ENCODE measurements at regions not wholly inside any gene's neighbourhood (a gene's known extent, or its start where the extent isn't known, plus 50 kb on each side); places are given as distances from the start of the nearest gene placed in this dataset.

- Mint-ChIP-seq H3K27ac (no peak overlapping the region), H3K27me3 (no peaks in the 10 kb centered on the region), H3K4me1 (no peaks in the 10 kb centered on the region), H3K36me3 (no peaks in the 10 kb centered on the region), H3K9me3 (peaks cover 6% of the 10 kb centered on the region), H3K4me3 (no peak overlapping the region)
- DNase-seq = no peak
- CTCF ChIA-PET = no interaction called here
Measured at GRCh38 chr5:118006219-118006618, 982.1 kb downstream of the DTWD2 start.

- H3K9me3 Mint-ChIP-seq = peaks cover 4% of the 10 kb centered on the region
- CTCF ChIA-PET = no interaction called here
- H3K27me3 Mint-ChIP-seq = no peaks in the 10 kb centered on the region
- no peaks in the 10 kb centered on the region for H3K36me3 Mint-ChIP-seq
- no peaks in the 10 kb centered on the region for H3K4me1 Mint-ChIP-seq
- H3K27ac Mint-ChIP-seq = no peak overlapping the region
- no peak for DNase-seq
- H3K4me3 Mint-ChIP-seq = no peak overlapping the region
Measured at GRCh38 chr5:117999939-118000549, 988.3 kb downstream of the DTWD2 start.

- CTCF ChIA-PET = no interaction called here
- Mint-ChIP-seq H3K27me3 (no peaks in the 10 kb centered on the region), H3K4me3 (no peak overlapping the region), H3K27ac (no peak overlapping the region), H3K4me1 (no peaks in the 10 kb centered on the region), H3K36me3 (no peaks in the 10 kb centered on the region), H3K9me3 (peaks cover 6% of the 10 kb centered on the region)
- DNase-seq = no peak
Measured at GRCh38 chr5:117982691-117983090, 1005.7 kb downstream of the DTWD2 start.

- peaks cover 1% of the 10 kb centered on the region for H3K9me3 Mint-ChIP-seq
- no peaks in the 10 kb centered on the region for H3K36me3 Mint-ChIP-seq
- no peak overlapping the region for H3K4me3 Mint-ChIP-seq
- no peaks in the 10 kb centered on the region for H3K4me1 Mint-ChIP-seq
- no peaks in the 10 kb centered on the region for H3K27me3 Mint-ChIP-seq
- no peak for DNase-seq
- H3K27ac Mint-ChIP-seq = no peak overlapping the region
- CTCF ChIA-PET = no interaction called here
Measured at GRCh38 chr5:117973785-117974184, 1014.6 kb downstream of the DTWD2 start.

- no peak overlapping the region for H3K27ac Mint-ChIP-seq
- CTCF ChIA-PET = no interaction called here
- no peak for DNase-seq
- no peaks in the 10 kb centered on the region for H3K4me1 Mint-ChIP-seq
- peaks cover 12% of the 10 kb centered on the region for H3K9me3 Mint-ChIP-seq
- H3K36me3 Mint-ChIP-seq = no peaks in the 10 kb centered on the region
- H3K4me3 Mint-ChIP-seq = no peak overlapping the region
- H3K27me3 Mint-ChIP-seq = no peaks in the 10 kb centered on the region
Measured at GRCh38 chr5:117955831-117956230, 1032.5 kb downstream of the DTWD2 start.

GRCh38 chr5:117954331-117954730 is 1034.0 kb downstream of the DTWD2 start:
- H3K27me3 Mint-ChIP-seq = no peaks in the 10 kb centered on the region
- DNase-seq = no peak
- H3K4me3 Mint-ChIP-seq = no peak overlapping the region
- no peaks in the 10 kb centered on the region for H3K4me1 Mint-ChIP-seq
- H3K27ac Mint-ChIP-seq = no peak overlapping the region
- H3K9me3 Mint-ChIP-seq = peaks cover 12% of the 10 kb centered on the region
- CTCF ChIA-PET = no interaction called here
- H3K36me3 Mint-ChIP-seq = no peaks in the 10 kb centered on the region

GRCh38 chr5:117953272-117953671 is 1035.1 kb downstream of the DTWD2 start:
- H3K36me3 Mint-ChIP-seq = no peaks in the 10 kb centered on the region
- DNase-seq = no peak
- peaks cover 12% of the 10 kb centered on the region for H3K9me3 Mint-ChIP-seq
- H3K27me3 Mint-ChIP-seq = no peaks in the 10 kb centered on the region
- CTCF ChIA-PET = no interaction called here
- H3K4me3 Mint-ChIP-seq = no peak overlapping the region
- no peaks in the 10 kb centered on the region for H3K4me1 Mint-ChIP-seq
- H3K27ac Mint-ChIP-seq = no peak overlapping the region

- Mint-ChIP-seq H3K4me1 (no peaks in the 10 kb centered on the region), H3K9me3 (peaks cover 9% of the 10 kb centered on the region), H3K4me3 (no peak overlapping the region), H3K27me3 (no peaks in the 10 kb centered on the region), H3K36me3 (no peaks in the 10 kb centered on the region), H3K27ac (no peak overlapping the region)
- CTCF ChIA-PET = no interaction called here
- DNase-seq = no peak
Measured at GRCh38 chr5:117947836-117948235, 1040.5 kb downstream of the DTWD2 start.

- H3K27ac Mint-ChIP-seq = no peak overlapping the region
- no peaks in the 10 kb centered on the region for H3K36me3 Mint-ChIP-seq
- H3K27me3 Mint-ChIP-seq = no peaks in the 10 kb centered on the region
- CTCF ChIA-PET = no interaction called here
- no peak overlapping the region for H3K4me3 Mint-ChIP-seq
- DNase-seq = no peak
- H3K4me1 Mint-ChIP-seq = no peaks in the 10 kb centered on the region
- H3K9me3 Mint-ChIP-seq = peaks cover 6% of the 10 kb centered on the region
Measured at GRCh38 chr5:117947121-117947520, 1041.2 kb downstream of the DTWD2 start.

- no peak overlapping the region for H3K27ac Mint-ChIP-seq
- CTCF ChIA-PET = no interaction called here
- DNase-seq = no peak
- H3K4me1 Mint-ChIP-seq = no peaks in the 10 kb centered on the region
- no peaks in the 10 kb centered on the region for H3K27me3 Mint-ChIP-seq
- H3K36me3 Mint-ChIP-seq = no peaks in the 10 kb centered on the region
- H3K4me3 Mint-ChIP-seq = no peak overlapping the region
- H3K9me3 Mint-ChIP-seq = peaks cover 7% of the 10 kb centered on the region
Measured at GRCh38 chr5:117945258-117945657, 1043.1 kb downstream of the DTWD2 start.

- Mint-ChIP-seq H3K36me3 (no peaks in the 10 kb centered on the region), H3K27me3 (no peaks in the 10 kb centered on the region), H3K9me3 (peaks cover 13% of the 10 kb centered on the region), H3K4me3 (no peak overlapping the region), H3K27ac (no peak overlapping the region), H3K4me1 (no peaks in the 10 kb centered on the region)
- DNase-seq = no peak
- CTCF ChIA-PET = no interaction called here
Measured at GRCh38 chr5:117943541-117943940, 1044.8 kb downstream of the DTWD2 start.

GRCh38 chr5:117942861-117943519 is 1045.4 kb downstream of the DTWD2 start:
- DNase-seq = no peak
- CTCF ChIA-PET = no interaction called here
- Mint-ChIP-seq H3K4me1 (no peaks in the 10 kb centered on the region), H3K4me3 (no peak overlapping the region), H3K27me3 (no peaks in the 10 kb centered on the region), H3K27ac (no peak overlapping the region), H3K36me3 (no peaks in the 10 kb centered on the region), H3K9me3 (peaks cover 13% of the 10 kb centered on the region)

- CTCF ChIA-PET = interaction anchor here (0.6 kb wide), 1 partner anchor 439 kb away, joined by 3 read pairs; no protein-coding TSS in a partner anchor
- no peak for DNase-seq
- Mint-ChIP-seq H3K27me3 (no peaks in the 10 kb centered on the region), H3K36me3 (no peaks in the 10 kb centered on the region), H3K9me3 (peaks cover 3% of the 10 kb centered on the region), H3K4me3 (no peak overlapping the region), H3K4me1 (peaks cover 6% of the 10 kb centered on the region), H3K27ac (no peak overlapping the region)
Measured at GRCh38 chr5:117893211-117893610, 1095.1 kb downstream of the DTWD2 start.

GRCh38 chr5:117892360-117892759 is 1096.0 kb downstream of the DTWD2 start:
- H3K9me3 Mint-ChIP-seq = peaks cover 3% of the 10 kb centered on the region
- DNase-seq = no peak
- no peaks in the 10 kb centered on the region for H3K27me3 Mint-ChIP-seq

GRCh38 chr5:117889596-117889995 is 1098.8 kb downstream of the DTWD2 start:
- Mint-ChIP-seq H3K9me3 (no peaks in the 10 kb centered on the region), H3K4me1 (peaks cover 6% of the 10 kb centered on the region), H3K36me3 (no peaks in the 10 kb centered on the region), H3K4me3 (no peak overlapping the region), H3K27me3 (no peaks in the 10 kb centered on the region), H3K27ac (no peak overlapping the region)
- DNase-seq = no peak
- CTCF ChIA-PET = no interaction called here

More at GRCh38 chr5:117892360-117892759, 1096.0 kb downstream of the DTWD2 start:
- Mint-ChIP-seq H3K36me3 (no peaks in the 10 kb centered on the region), H3K27ac (no peak overlapping the region), H3K4me3 (no peak overlapping the region), H3K4me1 (peaks cover 6% of the 10 kb centered on the region)
- CTCF ChIA-PET = no interaction called here

Measured in activated naive CD4-positive, alpha-beta T cell treated with anti-CD3 and anti-CD28 coated beads, Interleukin-2, amount 10 ng/mL, durations not matched to agents 7 days and 5 days (primary cell).